Astrocyte of the cerebellum (primary cell): ENCODE measurements at regions not wholly inside any gene's neighbourhood (a gene's known extent, or its start where the extent isn't known, plus 50 kb on each side); places are given as distances from the start of the nearest gene placed in this dataset.

Experiments used
- DNase-seq: peaks from one replicate; pipeline ENCODE4 v3.0.0-alpha.2; 2011; ENCODE audit warnings: low read depth
- H3K4me3 ChIP-seq: 2 replicates; pipeline ENCODE4 v1.5.1; 2011; ENCODE audit warnings: mild to moderate bottlenecking, low read depth, low read length, moderate library complexity
- in situ Hi-C: cut with HindIII; loops from 2 replicates; pipeline ENCODE4 v1.10.0; 2017; ENCODE audit warnings: low sequenced_read_pairs
- TF ChIP-seq, protein P1 (sequence below): IDR thresholded peaks from 2 replicates; pipeline ENCODE4 v1.5.1; 2012; ENCODE audit warnings: low read length, low read depth, moderate library complexity, mild to moderate bottlenecking; ENCODE audit errors: missing control alignments

DNA sequence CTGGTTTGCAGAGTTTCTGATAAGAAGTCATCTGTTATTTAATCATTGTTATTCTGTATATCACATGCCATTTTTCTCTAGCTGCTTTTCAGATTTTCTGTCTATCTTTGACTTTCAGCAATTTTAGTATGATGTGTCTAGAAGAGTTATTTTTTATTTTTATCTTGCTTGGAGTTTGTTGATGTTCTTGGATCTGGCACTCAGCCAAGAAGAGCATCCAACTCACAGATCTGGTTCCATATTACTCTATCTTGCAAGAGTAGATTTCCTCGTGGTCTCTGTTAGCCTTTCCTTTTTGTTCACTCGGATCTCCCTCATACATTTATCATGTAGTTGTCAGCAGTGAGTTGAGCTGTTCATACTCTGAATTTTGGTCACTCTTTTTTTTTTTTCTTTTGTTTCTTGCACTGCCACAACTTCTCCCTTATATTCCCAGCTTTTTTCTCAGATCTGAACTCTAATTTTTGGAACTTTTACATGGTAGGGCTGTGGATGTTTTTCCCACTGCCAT lies 54.8 kb upstream of the CALCR start:
- no peak for DNase-seq
- TF ChIP-seq, protein P1, sequence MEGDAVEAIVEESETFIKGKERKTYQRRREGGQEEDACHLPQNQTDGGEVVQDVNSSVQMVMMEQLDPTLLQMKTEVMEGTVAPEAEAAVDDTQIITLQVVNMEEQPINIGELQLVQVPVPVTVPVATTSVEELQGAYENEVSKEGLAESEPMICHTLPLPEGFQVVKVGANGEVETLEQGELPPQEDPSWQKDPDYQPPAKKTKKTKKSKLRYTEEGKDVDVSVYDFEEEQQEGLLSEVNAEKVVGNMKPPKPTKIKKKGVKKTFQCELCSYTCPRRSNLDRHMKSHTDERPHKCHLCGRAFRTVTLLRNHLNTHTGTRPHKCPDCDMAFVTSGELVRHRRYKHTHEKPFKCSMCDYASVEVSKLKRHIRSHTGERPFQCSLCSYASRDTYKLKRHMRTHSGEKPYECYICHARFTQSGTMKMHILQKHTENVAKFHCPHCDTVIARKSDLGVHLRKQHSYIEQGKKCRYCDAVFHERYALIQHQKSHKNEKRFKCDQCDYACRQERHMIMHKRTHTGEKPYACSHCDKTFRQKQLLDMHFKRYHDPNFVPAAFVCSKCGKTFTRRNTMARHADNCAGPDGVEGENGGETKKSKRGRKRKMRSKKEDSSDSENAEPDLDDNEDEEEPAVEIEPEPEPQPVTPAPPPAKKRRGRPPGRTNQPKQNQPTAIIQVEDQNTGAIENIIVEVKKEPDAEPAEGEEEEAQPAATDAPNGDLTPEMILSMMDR = no peak
- in situ Hi-C loops = no loop called here
- no peak overlapping the region for H3K4me3 ChIP-seq

DNA sequence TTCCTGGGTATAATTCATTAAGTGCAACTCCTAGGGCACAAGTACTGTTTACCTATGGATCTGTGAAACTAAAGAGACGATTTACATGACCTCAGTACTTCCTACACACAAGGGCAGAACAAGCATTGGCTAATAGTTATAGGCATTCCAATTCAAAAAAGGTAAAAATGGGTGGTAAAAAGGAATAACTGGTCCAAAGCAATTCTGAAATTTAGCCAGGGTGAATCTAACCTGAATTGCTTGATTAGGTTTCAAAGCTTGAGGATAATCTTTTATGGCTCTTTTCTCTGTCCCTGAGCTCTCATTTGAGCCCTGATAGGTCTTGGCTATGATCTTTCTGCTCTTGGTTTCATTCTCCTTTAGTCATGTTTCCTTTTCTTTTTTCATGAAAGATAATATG lies 52.3 kb upstream of the CALCR start:
- in situ Hi-C loops = no loop called here
- TF ChIP-seq, protein P1 = no peak
- no peak for DNase-seq
- H3K4me3 ChIP-seq = no peak overlapping the region
